ENCODE measurements at regions not wholly inside any gene's neighbourhood (a gene's known extent, or its start where the extent isn't known, plus 50 kb on each side); places are given as distances from the start of the nearest gene placed in this dataset.
"Not testable (repeated sequence)": the region's sequence is repeated elsewhere in the genome, so short reads cannot be mapped to it uniquely, and the experiment has no call there.

- no peak for ATAC-seq
- peaks cover 4% of the 10 kb centered on the region in 2 donors for H3K4me1 ChIP-seq
- TF ChIP-seq, protein P1, sequence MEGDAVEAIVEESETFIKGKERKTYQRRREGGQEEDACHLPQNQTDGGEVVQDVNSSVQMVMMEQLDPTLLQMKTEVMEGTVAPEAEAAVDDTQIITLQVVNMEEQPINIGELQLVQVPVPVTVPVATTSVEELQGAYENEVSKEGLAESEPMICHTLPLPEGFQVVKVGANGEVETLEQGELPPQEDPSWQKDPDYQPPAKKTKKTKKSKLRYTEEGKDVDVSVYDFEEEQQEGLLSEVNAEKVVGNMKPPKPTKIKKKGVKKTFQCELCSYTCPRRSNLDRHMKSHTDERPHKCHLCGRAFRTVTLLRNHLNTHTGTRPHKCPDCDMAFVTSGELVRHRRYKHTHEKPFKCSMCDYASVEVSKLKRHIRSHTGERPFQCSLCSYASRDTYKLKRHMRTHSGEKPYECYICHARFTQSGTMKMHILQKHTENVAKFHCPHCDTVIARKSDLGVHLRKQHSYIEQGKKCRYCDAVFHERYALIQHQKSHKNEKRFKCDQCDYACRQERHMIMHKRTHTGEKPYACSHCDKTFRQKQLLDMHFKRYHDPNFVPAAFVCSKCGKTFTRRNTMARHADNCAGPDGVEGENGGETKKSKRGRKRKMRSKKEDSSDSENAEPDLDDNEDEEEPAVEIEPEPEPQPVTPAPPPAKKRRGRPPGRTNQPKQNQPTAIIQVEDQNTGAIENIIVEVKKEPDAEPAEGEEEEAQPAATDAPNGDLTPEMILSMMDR (IDR thresholded peaks at IDR 0.05): no peak
These were observed 194.6 kb upstream of the SAMSN1 start for GRCh38 chr21:14740692-14741091.

GRCh38 chr21:14740116-14740515 lies 194.0 kb upstream of the SAMSN1 start:
- H3K4me3 ChIP-seq: no peak overlapping the region
- intact Hi-C loops (cut with DNase I): no loop called here
- H3K9me3 ChIP-seq: no peaks in the 10 kb centered on the region
- TF ChIP-seq, protein P1 (IDR thresholded peaks at IDR 0.05): no peak
- H3K4me1 ChIP-seq: peaks cover 4% of the 10 kb centered on the region in 2 donors
- no peak overlapping the region for H3K27ac ChIP-seq
- H3K27me3 ChIP-seq: no peaks in the 10 kb centered on the region
- DNase-seq (no peak), ATAC-seq (no peak)
- no peaks in the 10 kb centered on the region for H3K36me3 ChIP-seq

More at GRCh38 chr21:14740692-14741091, 194.6 kb upstream of the SAMSN1 start:
- H3K9me3 ChIP-seq: no peaks in the 10 kb centered on the region
- H3K27me3 ChIP-seq: no peaks in the 10 kb centered on the region
- intact Hi-C loops (cut with DNase I): no loop called here
- no peak overlapping the region for H3K4me3 ChIP-seq
- DNase-seq: no peak
- H3K36me3 ChIP-seq: no peaks in the 10 kb centered on the region
- no peak overlapping the region for H3K27ac ChIP-seq

- Histone ChIP-seq H3K4me1 (peaks cover 4% of the 10 kb centered on the region in 2 donors), H3K27ac (no peak overlapping the region), H3K9me3 (no peaks in the 10 kb centered on the region), H3K36me3 (no peaks in the 10 kb centered on the region), H3K27me3 (no peaks in the 10 kb centered on the region), H3K4me3 (no peak overlapping the region)
- DNase-seq (no peak), ATAC-seq (no peak)
- intact Hi-C loops (cut with DNase I): no loop called here
- TF ChIP-seq, protein P1 (IDR thresholded peaks at IDR 0.05): no peak
These were observed 193.5 kb upstream of the SAMSN1 start for GRCh38 chr21:14739590-14739989.

- H3K27ac ChIP-seq; intact Hi-C loops (cut with DNase I); H3K4me1 ChIP-seq; ATAC-seq; H3K9me3 ChIP-seq; DNase-seq; H3K4me3 ChIP-seq; H3K36me3 ChIP-seq; H3K27me3 ChIP-seq: not testable (repeated sequence)
These were observed 192.5 kb upstream of the SAMSN1 start for GRCh38 chr21:14738576-14738975.

- ATAC-seq: peak; percentile 91
These were observed 191.8 kb upstream of the SAMSN1 start for GRCh38 chr21:14737922-14738321.

More at GRCh38 chr21:14737922-14738321, 191.8 kb upstream of the SAMSN1 start:
- Histone ChIP-seq H3K27ac (no peak overlapping the region), H3K4me3 (no peak overlapping the region), H3K27me3 (no peaks in the 10 kb centered on the region), H3K9me3 (no peaks in the 10 kb centered on the region), H3K4me1 (peaks cover 4 to 7% of the 10 kb centered on the region in 2 donors), H3K36me3 (no peaks in the 10 kb centered on the region)
- TF ChIP-seq, protein P1 (IDR thresholded peaks at IDR 0.05): peak; percentile 66 to 70
- intact Hi-C loops (cut with DNase I): no loop called here
- peak in 2 of 4 donors; percentile 15 to 61 for DNase-seq
